Neural progenitor cell (in vitro differentiated cells): ENCODE measurements at regions not wholly inside any gene's neighbourhood (a gene's known extent, or its start where the extent isn't known, plus 50 kb on each side); places are given as distances from the start of the nearest gene placed in this dataset.

Source experiments
- DNase-seq: peaks from one replicate; pipeline ENCODE4 v3.0.0-alpha.2; 2016; ENCODE audit warnings: low spot score
- H2AFZ ChIP-seq: fragments of 200-600 bp; sonication (generic); replicated peaks from 2 replicates; pipeline ENCODE4 v1.6.1; 2016; ENCODE audit warnings: antibody characterized with exemption
- H3F3A ChIP-seq: fragments of 200-600 bp; sonication (generic); 2 replicates; pipeline ENCODE4 v1.6.1; 2016; ENCODE audit warnings: antibody characterized with exemption, low read depth
- H3K27ac ChIP-seq: fragments of 200-600 bp; sonication (generic); 2 replicates; pipeline ENCODE4 v1.5.1; 2016; ENCODE audit warnings: mild to moderate bottlenecking
- H3K27me3 ChIP-seq: fragments of 200-600 bp; sonication (generic); 2 replicates; pipeline ENCODE4 v1.6.1; 2016; ENCODE audit warnings: mild to moderate bottlenecking, moderate library complexity
- H3K36me3 ChIP-seq: fragments of 200-600 bp; sonication (generic); 2 replicates; pipeline ENCODE4 v1.5.1; 2016
- H3K4me1 ChIP-seq: fragments of 200-600 bp; sonication (generic); 2 replicates; pipeline ENCODE4 v1.6.1; 2016; ENCODE audit warnings: mixed run types
- H3K4me2 ChIP-seq: fragments of 200-600 bp; sonication (generic); 2 replicates; pipeline ENCODE4 v1.6.1; 2016
- H3K4me3 ChIP-seq: fragments of 200-600 bp; sonication (generic); 2 replicates; pipeline ENCODE4 v1.5.1; 2016
- H3K79me2 ChIP-seq: fragments of 200-600 bp; sonication (generic); 2 replicates; pipeline ENCODE4 v1.6.1; 2016; ENCODE audit warnings: low read depth
- H3K9ac ChIP-seq: fragments of 200-600 bp; sonication (generic); 2 replicates; pipeline ENCODE4 v1.6.1; 2016
- H3K9me3 ChIP-seq: fragments of 200-600 bp; sonication (generic); 2 replicates; pipeline ENCODE4 v1.5.1; 2016; ENCODE audit warnings: low read depth
- H4K20me1 ChIP-seq: fragments of 200-600 bp; sonication (generic); 2 replicates; pipeline ENCODE4 v1.6.1; 2016; ENCODE audit warnings: low read depth
- H3K27ac Mint-ChIP-seq: 3 replicates; pipeline ENCODE4 v1.8.0; 2021; ENCODE audit warnings: mixed read lengths
- H3K27me3 Mint-ChIP-seq: 2 replicates; pipeline ENCODE4 v1.8.0; 2022; ENCODE audit warnings: low read depth, mild to moderate bottlenecking, inconsistent platforms, moderate library complexity, mixed read lengths; ENCODE audit not compliant: insufficient read depth
- H3K36me3 Mint-ChIP-seq: 3 replicates; pipeline ENCODE4 v1.8.0; 2021; ENCODE audit warnings: mixed read lengths
- H3K4me1 Mint-ChIP-seq: 3 replicates; pipeline ENCODE4 v1.8.0; 2021; ENCODE audit warnings: mixed read lengths
- H3K4me3 Mint-ChIP-seq: 3 replicates; pipeline ENCODE4 v1.8.0; 2021; ENCODE audit warnings: mild to moderate bottlenecking, moderate library complexity, mixed read lengths
- H3K9me3 Mint-ChIP-seq: 3 replicates; pipeline ENCODE4 v1.8.0; 2020; ENCODE audit warnings: mixed read lengths
- EZH2 ChIP-seq: fragments of 200-600 bp; sonication (generic); IDR thresholded peaks from 2 replicates; pipeline ENCODE4 v1.6.1; 2017; ENCODE audit warnings: antibody characterized with exemption, mild to moderate bottlenecking, moderate library complexity
- EZH2phosphoT487 ChIP-seq: fragments of 200-600 bp; sonication (generic); IDR thresholded peaks from 2 replicates; pipeline ENCODE4 v1.6.1; 2017; ENCODE audit warnings: antibody characterized with exemption
- TF ChIP-seq, protein P1 (sequence below): fragments of 200-600 bp; sonication (generic); IDR thresholded peaks from 2 replicates; pipeline ENCODE4 v1.5.1; 2017; ENCODE audit warnings: antibody characterized with exemption, mild to moderate bottlenecking

DNA sequence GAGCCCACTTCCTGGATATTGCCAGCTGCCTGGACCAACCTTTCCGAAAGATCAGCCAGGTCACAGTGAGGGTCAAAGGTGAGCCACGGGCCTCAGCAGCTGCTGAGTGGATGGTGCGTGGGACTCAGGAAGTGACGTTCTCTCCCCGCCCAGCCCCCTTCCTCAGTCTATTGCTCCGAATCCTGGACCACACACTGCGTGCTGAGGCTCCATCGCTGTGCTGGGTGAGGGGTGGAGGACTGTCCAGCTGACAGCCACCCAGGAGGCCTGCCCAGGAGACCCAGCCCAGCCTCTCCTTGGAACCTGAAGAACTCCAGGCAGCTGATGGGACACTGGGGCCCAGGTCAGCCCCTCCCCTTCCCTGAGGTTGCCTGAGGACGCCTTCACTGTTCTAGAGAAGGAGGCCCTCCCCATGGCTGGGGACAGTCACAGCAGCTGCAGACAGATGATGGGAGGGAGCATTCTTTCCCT is 94.4 kb upstream of the CD93 start:
- H3K27me3 ChIP-seq: no peaks in the 10 kb centered on the region
- H3K79me2 ChIP-seq: no peaks in the 10 kb centered on the region
- no peak for DNase-seq
- H3F3A ChIP-seq: no peaks in the 10 kb centered on the region
- H3K9ac ChIP-seq: no peak overlapping the region
- no peak overlapping the region for H2AFZ ChIP-seq
- H3K4me3 Mint-ChIP-seq: no peak overlapping the region
- H3K27ac Mint-ChIP-seq: no peak overlapping the region
- H3K4me2 ChIP-seq: no peak overlapping the region
- H3K4me1 ChIP-seq: no peaks in the 10 kb centered on the region
- no peaks in the 10 kb centered on the region for H3K36me3 Mint-ChIP-seq
- H4K20me1 ChIP-seq: no peaks in the 10 kb centered on the region
- H3K27ac ChIP-seq: no peak overlapping the region
- H3K4me3 ChIP-seq: no peak overlapping the region
- no peak for TF ChIP-seq EZH2phosphoT487
- TF ChIP-seq, protein P1, sequence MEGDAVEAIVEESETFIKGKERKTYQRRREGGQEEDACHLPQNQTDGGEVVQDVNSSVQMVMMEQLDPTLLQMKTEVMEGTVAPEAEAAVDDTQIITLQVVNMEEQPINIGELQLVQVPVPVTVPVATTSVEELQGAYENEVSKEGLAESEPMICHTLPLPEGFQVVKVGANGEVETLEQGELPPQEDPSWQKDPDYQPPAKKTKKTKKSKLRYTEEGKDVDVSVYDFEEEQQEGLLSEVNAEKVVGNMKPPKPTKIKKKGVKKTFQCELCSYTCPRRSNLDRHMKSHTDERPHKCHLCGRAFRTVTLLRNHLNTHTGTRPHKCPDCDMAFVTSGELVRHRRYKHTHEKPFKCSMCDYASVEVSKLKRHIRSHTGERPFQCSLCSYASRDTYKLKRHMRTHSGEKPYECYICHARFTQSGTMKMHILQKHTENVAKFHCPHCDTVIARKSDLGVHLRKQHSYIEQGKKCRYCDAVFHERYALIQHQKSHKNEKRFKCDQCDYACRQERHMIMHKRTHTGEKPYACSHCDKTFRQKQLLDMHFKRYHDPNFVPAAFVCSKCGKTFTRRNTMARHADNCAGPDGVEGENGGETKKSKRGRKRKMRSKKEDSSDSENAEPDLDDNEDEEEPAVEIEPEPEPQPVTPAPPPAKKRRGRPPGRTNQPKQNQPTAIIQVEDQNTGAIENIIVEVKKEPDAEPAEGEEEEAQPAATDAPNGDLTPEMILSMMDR: no peak
- no peak for TF ChIP-seq EZH2
- no peaks in the 10 kb centered on the region for H3K36me3 ChIP-seq
- H3K27me3 Mint-ChIP-seq: peaks cover 4% of the 10 kb centered on the region
- H3K4me1 Mint-ChIP-seq: no peaks in the 10 kb centered on the region
- H3K9me3 ChIP-seq: no peaks in the 10 kb centered on the region
- peaks cover 19% of the 10 kb centered on the region for H3K9me3 Mint-ChIP-seq

DNA sequence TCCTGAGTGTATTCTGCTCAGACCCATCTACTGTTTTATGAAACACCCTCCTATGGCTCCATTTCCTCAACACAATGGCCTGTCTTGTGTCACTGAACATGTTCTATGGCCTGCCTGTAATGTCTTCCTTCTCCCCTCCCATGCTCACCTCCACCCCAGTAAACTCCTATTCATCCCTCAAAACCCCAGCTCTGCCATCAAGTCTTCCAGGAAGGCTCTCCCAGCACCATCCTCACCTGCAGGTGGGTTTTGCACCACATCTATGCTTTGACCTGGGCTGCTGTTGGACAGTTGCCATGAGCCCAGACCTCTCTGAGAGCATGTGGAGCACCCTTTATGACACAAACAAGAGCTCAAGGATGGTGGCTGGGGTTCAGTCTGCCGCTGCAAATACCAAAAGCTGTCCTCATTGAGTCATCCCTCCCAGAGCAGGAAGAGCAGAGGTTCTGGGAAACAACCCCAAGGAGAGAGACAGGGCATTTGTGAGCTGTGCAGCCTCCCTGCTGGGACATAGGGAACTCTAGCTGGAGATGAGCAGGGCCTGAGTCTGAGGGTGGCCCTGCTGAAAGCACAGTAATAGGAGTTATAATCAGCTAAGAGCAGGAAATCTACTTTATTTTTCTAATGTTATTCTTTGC is 93.8 kb upstream of the CD93 start:
- peaks cover 18% of the 10 kb centered on the region for H3K9me3 Mint-ChIP-seq
- no peak overlapping the region for H3K4me2 ChIP-seq
- H3K4me1 ChIP-seq: no peaks in the 10 kb centered on the region
- H3K36me3 Mint-ChIP-seq: no peaks in the 10 kb centered on the region
- H2AFZ ChIP-seq: no peak overlapping the region
- H3K4me1 Mint-ChIP-seq: no peaks in the 10 kb centered on the region
- no peak overlapping the region for H3K4me3 ChIP-seq
- H3K9me3 ChIP-seq: no peaks in the 10 kb centered on the region
- H3K79me2 ChIP-seq: no peaks in the 10 kb centered on the region
- TF ChIP-seq, protein P1: no peak
- TF ChIP-seq EZH2phosphoT487 (no peak), EZH2 (no peak)
- H3F3A ChIP-seq: no peaks in the 10 kb centered on the region
- no peaks in the 10 kb centered on the region for H4K20me1 ChIP-seq
- H3K27ac ChIP-seq: no peak overlapping the region
- H3K36me3 ChIP-seq: no peaks in the 10 kb centered on the region
- no peaks in the 10 kb centered on the region for H3K27me3 ChIP-seq
- no peak for DNase-seq
- H3K9ac ChIP-seq: no peak overlapping the region
- H3K27ac Mint-ChIP-seq: no peak overlapping the region
- peaks cover 3% of the 10 kb centered on the region for H3K27me3 Mint-ChIP-seq
- no peak overlapping the region for H3K4me3 Mint-ChIP-seq

GRCh38 chr20:23178806-23179205 is 92.7 kb upstream of the CD93 start:
- H3F3A ChIP-seq: no peaks in the 10 kb centered on the region
- Mint-ChIP-seq H3K27ac (no peak overlapping the region), H3K4me1 (no peaks in the 10 kb centered on the region), H3K36me3 (no peaks in the 10 kb centered on the region), H3K4me3 (no peak overlapping the region), H3K27me3 (peaks cover 2% of the 10 kb centered on the region), H3K9me3 (peaks cover 14% of the 10 kb centered on the region)
- H3K79me2 ChIP-seq: no peaks in the 10 kb centered on the region
- H3K9me3 ChIP-seq: no peaks in the 10 kb centered on the region
- no peak overlapping the region for H3K4me3 ChIP-seq
- TF ChIP-seq EZH2phosphoT487: no peak
- TF ChIP-seq, protein P1: no peak
- TF ChIP-seq EZH2: no peak
- no peak overlapping the region for H3K9ac ChIP-seq
- H3K4me2 ChIP-seq: no peak overlapping the region
- H3K4me1 ChIP-seq: no peaks in the 10 kb centered on the region
- H4K20me1 ChIP-seq: no peaks in the 10 kb centered on the region
- no peak for DNase-seq
- no peaks in the 10 kb centered on the region for H3K27me3 ChIP-seq
- H2AFZ ChIP-seq: no peak overlapping the region
- no peak overlapping the region for H3K27ac ChIP-seq
- no peaks in the 10 kb centered on the region for H3K36me3 ChIP-seq
